ENCODE measurements at regions not wholly inside any gene's neighbourhood (a gene's known extent, or its start where the extent isn't known, plus 50 kb on each side); places are given as distances from the start of the nearest gene placed in this dataset.

DNA sequence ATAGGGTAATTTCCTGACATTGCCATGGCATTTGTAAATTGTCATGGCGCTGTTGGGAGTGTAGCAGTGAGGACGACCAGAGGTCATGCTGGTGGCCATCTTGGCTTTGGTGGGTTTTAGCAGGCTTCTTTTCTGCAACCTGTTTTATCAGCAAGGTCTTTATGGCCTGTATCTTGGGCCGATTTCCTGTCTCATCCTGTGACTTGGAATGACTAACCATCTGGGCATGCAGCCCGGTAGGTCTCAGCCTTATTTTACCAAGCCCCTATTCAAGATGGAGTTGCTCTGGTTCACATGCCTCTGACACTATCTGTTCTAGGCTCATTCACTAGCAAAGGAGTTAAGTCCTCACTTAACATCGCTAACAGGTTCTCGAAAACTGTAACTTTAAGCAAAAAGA lies 1374.2 kb downstream of the FAM181B start:
- TF ChIP-seq, protein P1, sequence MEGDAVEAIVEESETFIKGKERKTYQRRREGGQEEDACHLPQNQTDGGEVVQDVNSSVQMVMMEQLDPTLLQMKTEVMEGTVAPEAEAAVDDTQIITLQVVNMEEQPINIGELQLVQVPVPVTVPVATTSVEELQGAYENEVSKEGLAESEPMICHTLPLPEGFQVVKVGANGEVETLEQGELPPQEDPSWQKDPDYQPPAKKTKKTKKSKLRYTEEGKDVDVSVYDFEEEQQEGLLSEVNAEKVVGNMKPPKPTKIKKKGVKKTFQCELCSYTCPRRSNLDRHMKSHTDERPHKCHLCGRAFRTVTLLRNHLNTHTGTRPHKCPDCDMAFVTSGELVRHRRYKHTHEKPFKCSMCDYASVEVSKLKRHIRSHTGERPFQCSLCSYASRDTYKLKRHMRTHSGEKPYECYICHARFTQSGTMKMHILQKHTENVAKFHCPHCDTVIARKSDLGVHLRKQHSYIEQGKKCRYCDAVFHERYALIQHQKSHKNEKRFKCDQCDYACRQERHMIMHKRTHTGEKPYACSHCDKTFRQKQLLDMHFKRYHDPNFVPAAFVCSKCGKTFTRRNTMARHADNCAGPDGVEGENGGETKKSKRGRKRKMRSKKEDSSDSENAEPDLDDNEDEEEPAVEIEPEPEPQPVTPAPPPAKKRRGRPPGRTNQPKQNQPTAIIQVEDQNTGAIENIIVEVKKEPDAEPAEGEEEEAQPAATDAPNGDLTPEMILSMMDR (IDR thresholded peaks at IDR 0.05; ENCODE audit: insufficient read depth, low read length, poor library complexity, severe bottlenecking): no peak
- Histone ChIP-seq H3K27me3 (replicated peaks; ENCODE audit: control insufficient read depth, insufficient read depth, low read length) (no peaks in the 10 kb centered on the region), H3K36me3 (ENCODE audit: control insufficient read depth, insufficient read depth, low read length) (no peaks in the 10 kb centered on the region), H3K4me3 (replicated peaks; ENCODE audit: low read depth, low read length) (no peak overlapping the region)
- DNase-seq (ENCODE audit: extremely low read depth, insufficient read length): no peak

DNA sequence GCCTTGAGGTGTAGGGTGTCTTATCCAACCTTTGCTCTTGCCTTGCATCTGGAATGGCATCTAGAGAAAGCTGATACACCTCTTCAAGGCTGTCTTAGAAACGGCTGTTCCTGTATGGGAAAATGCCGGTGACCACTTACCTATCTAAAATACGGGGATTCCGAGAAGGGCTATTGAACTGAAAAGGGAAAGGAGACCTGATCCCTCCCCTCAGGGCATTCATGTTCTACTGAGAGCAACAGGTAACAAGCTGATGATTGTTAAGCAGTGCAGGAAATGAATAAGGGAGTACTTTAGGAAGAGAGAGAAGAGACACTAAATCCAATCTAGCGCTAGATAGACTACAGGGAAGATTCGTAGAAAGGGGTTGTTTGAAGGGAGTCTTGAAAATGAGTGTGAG lies 1388.1 kb downstream of the FAM181B start:
- Histone ChIP-seq H3K36me3 (ENCODE audit: control insufficient read depth, insufficient read depth, low read length) (no peaks in the 10 kb centered on the region), H3K27me3 (replicated peaks; ENCODE audit: control insufficient read depth, insufficient read depth, low read length) (no peaks in the 10 kb centered on the region), H3K4me3 (replicated peaks; ENCODE audit: low read depth, low read length) (no peak overlapping the region)
- TF ChIP-seq, protein P1 (IDR thresholded peaks at IDR 0.05; ENCODE audit: insufficient read depth, low read length, poor library complexity, severe bottlenecking): no peak
- no peak for DNase-seq (ENCODE audit: extremely low read depth, insufficient read length)

DNA sequence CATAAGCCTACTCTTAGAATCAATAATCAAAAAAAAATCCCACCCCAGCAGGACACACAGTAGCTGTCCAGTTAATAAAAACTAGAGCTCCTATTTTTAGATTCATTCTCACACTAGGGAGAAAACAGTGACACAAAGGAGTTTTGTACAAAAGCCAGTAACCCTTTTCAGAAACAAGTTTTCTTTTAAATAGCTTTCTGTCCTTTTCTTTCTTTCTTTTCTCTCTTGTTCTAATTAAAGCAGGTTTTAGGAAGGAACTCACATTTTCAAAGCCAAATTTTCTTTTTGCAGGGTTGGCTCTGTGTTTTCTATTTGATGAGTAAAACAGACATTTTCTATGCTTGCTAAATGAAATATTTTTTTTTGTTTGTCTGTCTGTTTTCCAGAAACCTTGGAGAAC lies 1390.7 kb downstream of the FAM181B start:
- Histone ChIP-seq H3K36me3 (ENCODE audit: control insufficient read depth, insufficient read depth, low read length) (no peaks in the 10 kb centered on the region), H3K4me3 (replicated peaks; ENCODE audit: low read depth, low read length) (no peak overlapping the region), H3K27me3 (replicated peaks; ENCODE audit: control insufficient read depth, insufficient read depth, low read length) (no peaks in the 10 kb centered on the region)
- TF ChIP-seq, protein P1 (IDR thresholded peaks at IDR 0.05; ENCODE audit: insufficient read depth, low read length, poor library complexity, severe bottlenecking): no peak
- DNase-seq (ENCODE audit: extremely low read depth, insufficient read length): no peak

DNA sequence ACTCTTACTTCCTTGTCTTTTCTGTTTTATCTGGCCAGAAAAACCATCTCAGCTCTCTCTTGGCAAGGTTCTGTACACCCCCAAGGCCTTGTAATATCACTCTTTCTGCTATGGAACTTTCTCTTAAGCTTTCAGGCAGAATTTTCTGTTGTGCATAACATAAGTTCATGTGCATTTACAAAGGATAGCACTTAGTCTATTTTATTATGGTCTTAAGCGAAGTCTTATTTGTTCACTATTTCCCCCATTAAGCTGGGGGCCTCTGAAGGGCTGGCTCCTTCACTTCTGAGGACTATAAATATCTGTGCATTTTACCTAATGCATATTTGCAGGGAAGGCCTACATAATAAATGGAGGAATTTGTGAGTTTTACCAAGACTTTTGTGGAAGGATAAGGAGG lies 1393.4 kb downstream of the FAM181B start:
- TF ChIP-seq, protein P1 (IDR thresholded peaks at IDR 0.05; ENCODE audit: insufficient read depth, low read length, poor library complexity, severe bottlenecking): no peak
- DNase-seq (ENCODE audit: extremely low read depth, insufficient read length): no peak
- Histone ChIP-seq H3K4me3 (replicated peaks; ENCODE audit: low read depth, low read length) (no peak overlapping the region), H3K36me3 (ENCODE audit: control insufficient read depth, insufficient read depth, low read length) (no peaks in the 10 kb centered on the region), H3K27me3 (replicated peaks; ENCODE audit: control insufficient read depth, insufficient read depth, low read length) (no peaks in the 10 kb centered on the region)

DNA sequence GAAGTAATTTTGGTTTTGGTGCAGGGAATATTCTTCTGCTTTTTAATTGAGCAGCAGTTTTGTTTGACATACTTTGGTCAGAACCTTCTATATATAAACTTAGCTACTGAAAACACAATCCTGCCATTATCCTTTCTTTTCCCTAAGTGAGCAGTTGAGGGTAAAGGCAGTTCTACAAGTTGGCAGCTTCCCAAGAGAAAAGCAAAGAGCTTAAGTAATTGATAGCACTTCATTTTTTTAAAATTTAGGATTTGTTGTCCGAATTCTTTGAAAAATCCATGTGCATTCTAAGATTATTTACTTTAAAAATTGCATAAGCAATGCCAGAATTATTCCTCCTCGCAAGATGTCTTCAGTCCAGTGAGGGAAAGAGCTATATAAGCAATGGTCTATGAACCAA lies 1394.1 kb downstream of the FAM181B start:
- Histone ChIP-seq H3K27me3 (replicated peaks; ENCODE audit: control insufficient read depth, insufficient read depth, low read length) (no peaks in the 10 kb centered on the region), H3K4me3 (replicated peaks; ENCODE audit: low read depth, low read length) (no peak overlapping the region), H3K36me3 (ENCODE audit: control insufficient read depth, insufficient read depth, low read length) (no peaks in the 10 kb centered on the region)
- DNase-seq (ENCODE audit: extremely low read depth, insufficient read length): no peak
- TF ChIP-seq, protein P1 (IDR thresholded peaks at IDR 0.05; ENCODE audit: insufficient read depth, low read length, poor library complexity, severe bottlenecking): no peak

GRCh38 chr11:81337756-81338155 lies 1395.9 kb downstream of the FAM181B start:
- no peaks in the 10 kb centered on the region for H3K36me3 ChIP-seq (ENCODE audit: control insufficient read depth, insufficient read depth, low read length)
- no peak overlapping the region for H3K4me3 ChIP-seq (replicated peaks; ENCODE audit: low read depth, low read length)
- H3K27me3 ChIP-seq (replicated peaks; ENCODE audit: control insufficient read depth, insufficient read depth, low read length): no peaks in the 10 kb centered on the region
- no peak for DNase-seq (ENCODE audit: extremely low read depth, insufficient read length)
- TF ChIP-seq, protein P1 (IDR thresholded peaks at IDR 0.05; ENCODE audit: insufficient read depth, low read length, poor library complexity, severe bottlenecking): no peak

All from GM06990 (cell line).